PC-3 (cell line): ENCODE measurements at regions not wholly inside any gene's neighbourhood (a gene's known extent, or its start where the extent isn't known, plus 50 kb on each side); places are given as distances from the start of the nearest gene placed in this dataset.

Experiments used
- ATAC-seq: fragments of 200-7000 bp; cut with Tn5 transposase; 2 replicates; pipeline ENCODE4 v1.9.1; 2020; ENCODE audit warnings: mild to moderate bottlenecking, moderate library complexity
- BruUV-seq: library from RNA; stranded (reverse); fragments of 400-500 nt; replicated peaks from 2 replicates; lab custom pipeline; 2021; lab: Mats Ljungman, UMichigan
- CTCF ChIA-PET: fragments of 300-600 bp; sonication (Branson Sonifier 250); formaldehyde crosslinking; loops from one replicate; lab custom pipeline; 2022; ENCODE audit warnings: antibody characterized with exemption; lab: Charles Lee
- POLR2A ChIA-PET: fragments of 300-600 bp; sonication (Branson Sonifier 250); formaldehyde crosslinking; loops from one replicate; lab custom pipeline; 2022; ENCODE audit warnings: antibody characterized with exemption; ENCODE audit not compliant: unreplicated experiment; lab: Charles Lee
- DNase-seq: peaks from one replicate; pipeline ENCODE4 v3.0.0-alpha.2; 2015
- H2AFZ ChIP-seq: fragments of 300-600 bp; sonication (generic); 2 replicates; pipeline ENCODE4 v1.6.0; 2016; ENCODE audit warnings: antibody characterized with exemption, low read length
- H3F3A ChIP-seq: fragments of 300-600 bp; sonication (generic); one replicate; pipeline ENCODE4 v1.6.0; 2017; ENCODE audit warnings: antibody characterized with exemption, low read length, control low read depth, mild to moderate bottlenecking; ENCODE audit not compliant: unreplicated experiment
- H3K27ac ChIP-seq: fragments of 300-600 bp; sonication (generic); 2 replicates; pipeline ENCODE4 v1.5.1; 2016; ENCODE audit warnings: mild to moderate bottlenecking, low read length
- H3K27me3 ChIP-seq: fragments of 300-600 bp; sonication (generic); 2 replicates; pipeline ENCODE4 v1.6.1; 2016; ENCODE audit warnings: low read length, mixed read lengths
- H3K36me3 ChIP-seq: fragments of 300-600 bp; sonication (generic); 2 replicates; pipeline ENCODE4 v1.6.1; 2016; ENCODE audit warnings: low read depth, mixed run types, low read length, mixed read lengths
- H3K4me1 ChIP-seq: fragments of 300-600 bp; sonication (generic); 2 replicates; pipeline ENCODE4 v1.5.1; 2016; ENCODE audit warnings: low read length; ENCODE audit not compliant: insufficient read depth
- H3K4me2 ChIP-seq: fragments of 300-600 bp; sonication (generic); 2 replicates; pipeline ENCODE4 v1.6.0; 2016; ENCODE audit warnings: low read length
- H3K4me3 ChIP-seq: fragments of 300-600 bp; sonication (generic); 2 replicates; pipeline ENCODE4 v1.5.1; 2016; ENCODE audit warnings: mild to moderate bottlenecking, low read length, mixed read lengths
- H3K79me2 ChIP-seq: fragments of 300-600 bp; sonication (generic); 2 replicates; pipeline ENCODE4 v1.6.1; 2017; ENCODE audit warnings: low read length, mixed read lengths
- H3K9ac ChIP-seq: fragments of 300-600 bp; sonication (generic); 2 replicates; pipeline ENCODE4 v1.6.0; 2016; ENCODE audit warnings: mild to moderate bottlenecking, low read length
- H3K9me2 ChIP-seq: fragments of 300-600 bp; sonication (generic); replicated peaks from 2 replicates; pipeline ENCODE4 v1.6.1; 2016; ENCODE audit warnings: mixed run types, low read length, mixed read lengths
- H3K9me3 ChIP-seq: fragments of 300-600 bp; sonication (generic); 2 replicates; pipeline ENCODE4 v1.6.1; 2016; ENCODE audit warnings: low read length, mixed read lengths
- H4K20me1 ChIP-seq: fragments of 300-600 bp; sonication (generic); 2 replicates; pipeline ENCODE4 v1.6.1; 2016; ENCODE audit warnings: low read length, mixed read lengths
- CTCF ChIP-seq: fragments of 300-600 bp; sonication (generic); conservative IDR thresholded peaks from 2 replicates; pipeline ENCODE4 v1.5.1; 2017; ENCODE audit warnings: antibody characterized with exemption, low read depth, mild to moderate bottlenecking, low read length
- EZH2 ChIP-seq: fragments of 300-600 bp; sonication (generic); IDR thresholded peaks from one replicate; pipeline ENCODE4 v1.6.1; 2017; ENCODE audit warnings: antibody characterized with exemption, mild to moderate bottlenecking, low read length; ENCODE audit not compliant: unreplicated experiment
- EZH2phosphoT487 ChIP-seq: fragments of 300-600 bp; sonication (generic); IDR thresholded peaks from 2 replicates; pipeline ENCODE4 v1.6.1; 2018; ENCODE audit warnings: mild to moderate bottlenecking, antibody characterized with exemption, low read length, borderline replicate concordance
- intact Hi-C: fragments of 100-400 bp; cut with micrococcal nuclease; formaldehyde crosslinking; loops from 2 replicates; pipeline ENCODE4 v1.9.0; 2023

GRCh38 chr17:5788266-5788900 lies 204.1 kb upstream of the NLRP1 start:
- Histone ChIP-seq H3K4me2 (no peak overlapping the region), H3K27ac (peak overlapping the region; percentile 79), H3K79me2 (no peaks in the 10 kb centered on the region), H2AFZ (no peak overlapping the region), H3K4me3 (no peak overlapping the region), H3K27me3 (no peaks in the 10 kb centered on the region), H3K4me1 (peaks cover 46% of the 10 kb centered on the region), H3F3A (no peaks in the 10 kb centered on the region), H4K20me1 (no peaks in the 10 kb centered on the region), H3K36me3 (no peaks in the 10 kb centered on the region), H3K9ac (peak overlapping the region; percentile 45; the same call in 1 of the 2 replicates), H3K9me2 (no peaks in the 10 kb centered on the region), H3K9me3 (0 out of 2 replicates have a peak, but pooled peaks cover 4% of the 10 kb centered on the region)
- intact Hi-C loops: loop anchor here (5.0 to 10.0 kb wide), 2 partner anchors 71 to 276 kb away; no protein-coding TSS in a partner anchor
- ATAC-seq (peak; percentile 55), DNase-seq (peak; percentile 82)
- CTCF ChIA-PET: interaction anchor here (0.6 kb wide), 1 partner anchor 236 kb away, joined by 4 read pairs; no protein-coding TSS in a partner anchor
- TF ChIP-seq EZH2 (no peak), EZH2phosphoT487 (no peak), CTCF (no peak)
- BruUV-seq: no TSS peak
- POLR2A ChIA-PET: no interaction called here

- H3K4me3 ChIP-seq: no peak overlapping the region
- TF ChIP-seq EZH2phosphoT487 (no peak), CTCF (no peak), EZH2 (no peak)
- H3K4me1 ChIP-seq: peaks cover 38% of the 10 kb centered on the region
- no peaks in the 10 kb centered on the region for H4K20me1 ChIP-seq
- no TSS peak for BruUV-seq
- no peak overlapping the region for H3K9ac ChIP-seq
- no peak for DNase-seq
- no peaks in the 10 kb centered on the region for H3K79me2 ChIP-seq
- ChIA-PET POLR2A (no interaction called here), CTCF (no interaction called here)
- H3K27me3 ChIP-seq: no peaks in the 10 kb centered on the region
- H3K27ac ChIP-seq: no peak overlapping the region
- intact Hi-C loops: loop anchor here (5.0 to 10.0 kb wide), 2 partner anchors 72 to 275 kb away; no protein-coding TSS in a partner anchor
- H2AFZ ChIP-seq: no peak overlapping the region
- H3K4me2 ChIP-seq: no peak overlapping the region
- H3K9me2 ChIP-seq: no peaks in the 10 kb centered on the region
- no peaks in the 10 kb centered on the region for H3K36me3 ChIP-seq
- no peak for ATAC-seq
- H3K9me3 ChIP-seq: 0 out of 2 replicates have a peak, but pooled peaks cover 4% of the 10 kb centered on the region
- no peaks in the 10 kb centered on the region for H3F3A ChIP-seq
Observed at GRCh38 chr17:5789528-5789927, 205.2 kb upstream of the NLRP1 start.

- CTCF ChIA-PET: no interaction called here
Observed at GRCh38 chr17:5793157-5793556, 208.8 kb upstream of the NLRP1 start.

More at GRCh38 chr17:5793157-5793556, 208.8 kb upstream of the NLRP1 start:
- no peak overlapping the region for H3K4me2 ChIP-seq
- TF ChIP-seq CTCF (peak; percentile 43; the same call in 1 of the 2 replicates), EZH2 (no peak)
- H3K9me3 ChIP-seq: 0 out of 2 replicates have a peak, but pooled peaks cover 4% of the 10 kb centered on the region
- no peaks in the 10 kb centered on the region for H3F3A ChIP-seq
- ATAC-seq (no peak), DNase-seq (no peak)
- no peaks in the 10 kb centered on the region for H3K79me2 ChIP-seq
- H3K9ac ChIP-seq: no peak overlapping the region
- no peaks in the 10 kb centered on the region for H3K9me2 ChIP-seq
- POLR2A ChIA-PET: no interaction called here
- intact Hi-C loops: no loop called here
- no peaks in the 10 kb centered on the region for H3K36me3 ChIP-seq
- no peak overlapping the region for H3K4me3 ChIP-seq
- no peak overlapping the region for H2AFZ ChIP-seq
- BruUV-seq: no TSS peak
- H3K4me1 ChIP-seq: peaks cover 11% of the 10 kb centered on the region
- H4K20me1 ChIP-seq: no peaks in the 10 kb centered on the region
- no peak overlapping the region for H3K27ac ChIP-seq
- H3K27me3 ChIP-seq: no peaks in the 10 kb centered on the region
